GM06990 (cell line): ENCODE measurements at regions not wholly inside any gene's neighbourhood (a gene's known extent, or its start where the extent isn't known, plus 50 kb on each side); places are given as distances from the start of the nearest gene placed in this dataset.

Experiments
- DNase-seq: peaks from one replicate; pipeline ENCODE4 v3.0.0-alpha.2; 2011; ENCODE audit not compliant: insufficient read length; ENCODE audit errors: extremely low read depth
- H3K27me3 ChIP-seq: replicated peaks from 2 replicates; pipeline ENCODE4 v1.6.0; 2011; ENCODE audit warnings: low read length; ENCODE audit not compliant: control insufficient read depth, insufficient read depth
- H3K36me3 ChIP-seq: 2 replicates; pipeline ENCODE4 v1.5.1; 2011; ENCODE audit warnings: low read length; ENCODE audit not compliant: control insufficient read depth, insufficient read depth
- H3K4me3 ChIP-seq: replicated peaks from 2 replicates; pipeline ENCODE4 v1.5.1; 2011; ENCODE audit warnings: low read depth, mild to moderate bottlenecking, control low read depth, low read length
- CTCF ChIP-seq: IDR thresholded peaks from 2 replicates; pipeline ENCODE4 v1.5.1; 2011; ENCODE audit warnings: low read length, control low read depth, mild to moderate bottlenecking, inconsistent platforms; ENCODE audit not compliant: insufficient read depth, poor library complexity, severe bottlenecking

- H3K4me3 ChIP-seq, result no peak overlapping the region
These were observed 180.7 kb upstream of the ANK3 start for GRCh38 chr10:60570272-60570865.

GRCh38 chr10:60569681-60570080 is 180.0 kb upstream of the ANK3 start:
- TF ChIP-seq CTCF, result no peak
- no peak for DNase-seq
- H3K4me3 ChIP-seq, result no peak overlapping the region
- H3K27me3 ChIP-seq, result no peaks in the 10 kb centered on the region
- H3K36me3 ChIP-seq, result no peaks in the 10 kb centered on the region

More at GRCh38 chr10:60570272-60570865, 180.7 kb upstream of the ANK3 start:
- Histone ChIP-seq H3K27me3 (no peaks in the 10 kb centered on the region), H3K36me3 (no peaks in the 10 kb centered on the region)
- no peak for TF ChIP-seq CTCF
- no peak for DNase-seq

GRCh38 chr10:60566096-60566495 is 176.4 kb upstream of the ANK3 start:
- no peak for DNase-seq
- Histone ChIP-seq H3K27me3 (no peaks in the 10 kb centered on the region), H3K4me3 (no peak overlapping the region), H3K36me3 (no peaks in the 10 kb centered on the region)
- no peak for TF ChIP-seq CTCF

- DNase-seq, result no peak
- no peak for TF ChIP-seq CTCF
These were observed 175.8 kb upstream of the ANK3 start for GRCh38 chr10:60565492-60565891.

GRCh38 chr10:60564475-60564874 is 174.8 kb upstream of the ANK3 start:
- Histone ChIP-seq H3K4me3 (no peak overlapping the region), H3K27me3 (no peaks in the 10 kb centered on the region), H3K36me3 (no peaks in the 10 kb centered on the region)
- no peak for DNase-seq
- TF ChIP-seq CTCF, result no peak

More at GRCh38 chr10:60565492-60565891, 175.8 kb upstream of the ANK3 start:
- H3K4me3 ChIP-seq, result no peak overlapping the region
- H3K36me3 ChIP-seq, result no peaks in the 10 kb centered on the region
- H3K27me3 ChIP-seq, result no peaks in the 10 kb centered on the region

GRCh38 chr10:60560451-60560850 is 170.8 kb upstream of the ANK3 start:
- no peaks in the 10 kb centered on the region for H3K27me3 ChIP-seq
- no peak for TF ChIP-seq CTCF
- H3K4me3 ChIP-seq, result no peak overlapping the region
- no peak for DNase-seq
- no peaks in the 10 kb centered on the region for H3K36me3 ChIP-seq
